Kidney (tissue), 13 donors: ENCODE measurements at regions not wholly inside any gene's neighbourhood (a gene's known extent, or its start where the extent isn't known, plus 50 kb on each side); places are given as distances from the start of the nearest gene placed in this dataset.

ENCODE experiments used
- DNase-seq, 5 donors: peaks; one replicate each; pipeline ENCODE4 v3.0.0-alpha.2; 2013 to 2020
- FAIRE-seq: peaks from 2 replicates; lab custom pipeline; 2012; peaks lifted over from hg19 to GRCh38; lab: Jason Lieb, UNC
- H3K27ac ChIP-seq, 2 donors: one replicate each; pipeline ENCODE4 v1.7.0; 2013; ENCODE audit warnings: low read depth in 2 of 2, low read length in 2 of 2, inconsistent platforms in 1 of 2
- H3K27me3 ChIP-seq: one replicate; pipeline ENCODE4 v1.7.1; 2013; ENCODE audit warnings: low read length, inconsistent platforms; ENCODE audit not compliant: control insufficient read depth, insufficient read depth
- H3K36me3 ChIP-seq, 3 donors: one replicate each; pipeline versions ENCODE4 v1.7.0 to v1.7.1; 2013; ENCODE audit warnings: low read length in 3 of 3, control low read depth in 1 of 3, inconsistent platforms in 1 of 3; ENCODE audit not compliant: insufficient read depth in 3 of 3, control insufficient read depth in 2 of 3
- H3K4me1 ChIP-seq, 3 donors: one replicate each; pipeline versions ENCODE4 v1.7.0 to v1.7.1; 2013; ENCODE audit warnings: low read length in 3 of 3, inconsistent platforms in 1 of 3, low read depth in 1 of 3; ENCODE audit not compliant: control insufficient read depth in 2 of 3, insufficient read depth in 2 of 3
- H3K4me3 ChIP-seq, 3 donors: one replicate each; pipeline versions ENCODE4 v1.7.0 to v1.8.1; 2013; ENCODE audit warnings: low read length in 3 of 3, control low read depth in 1 of 3, inconsistent platforms in 1 of 3
- H3K9ac ChIP-seq, 3 donors: one replicate each; pipeline versions ENCODE4 v1.7.0 to v1.7.1; 2013; ENCODE audit warnings: low read length in 3 of 3, control low read depth in 1 of 3, inconsistent platforms in 1 of 3
- H3K9me3 ChIP-seq, 3 donors: one replicate each; pipeline versions ENCODE4 v1.7.0 to v1.7.1; 2013; ENCODE audit warnings: low read length in 3 of 3, control low read depth in 1 of 3, inconsistent platforms in 1 of 3; ENCODE audit not compliant: control insufficient read depth in 2 of 3, insufficient read depth in 1 of 3
- intact Hi-C: fragments of 100-400 bp; cut with DNase I; formaldehyde crosslinking; loops from one replicate; pipeline ENCODE4 v1.11.1; 2022
- TF ChIP-seq, protein P1 (sequence below): IDR thresholded peaks from 3 replicates; pipeline ENCODE4 v1.5.1; 2012; ENCODE audit warnings: mild to moderate bottlenecking, moderate library complexity, borderline replicate concordance; ENCODE audit not compliant: insufficient read depth; ENCODE audit errors: extremely low read depth
- donor health status: control.
- donor health status: control.
- donor health status: control.
- donor health status: control.
- donor health status: control.
- donor health status: DM: yes; HTN: yes; CAD: no.
- donor health status: Normal renal cell carcinoma (clear cell type).

DNA sequence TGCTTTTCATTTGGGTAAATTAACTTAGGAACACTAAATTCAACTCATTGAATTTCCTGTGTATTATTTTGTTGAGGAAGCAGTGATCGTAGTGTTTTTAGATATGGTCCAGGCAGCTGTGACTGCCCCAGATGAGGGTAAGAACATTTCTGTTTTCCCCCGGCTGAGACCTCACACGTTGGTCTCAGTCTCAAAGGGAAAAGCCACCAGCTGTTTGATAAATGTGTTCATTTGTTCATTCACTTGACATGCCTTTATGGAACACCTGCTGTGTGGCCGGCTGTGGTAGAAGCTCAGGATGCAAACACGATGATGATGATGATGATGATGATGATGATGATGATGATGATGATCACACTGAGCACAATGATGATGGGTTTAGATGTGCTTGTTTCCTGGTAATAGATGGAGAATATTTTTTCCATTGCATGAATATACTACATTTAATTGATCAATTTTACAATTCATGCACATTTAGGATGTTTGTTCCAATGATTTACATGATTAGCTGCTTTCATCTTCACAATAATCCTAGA is 125.6 kb upstream of the ZNF32 start:
- no peak for DNase-seq
- no peaks in the 10 kb centered on the region for H3K4me1 ChIP-seq
- H3K36me3 ChIP-seq = no peaks in the 10 kb centered on the region
- TF ChIP-seq, protein P1, sequence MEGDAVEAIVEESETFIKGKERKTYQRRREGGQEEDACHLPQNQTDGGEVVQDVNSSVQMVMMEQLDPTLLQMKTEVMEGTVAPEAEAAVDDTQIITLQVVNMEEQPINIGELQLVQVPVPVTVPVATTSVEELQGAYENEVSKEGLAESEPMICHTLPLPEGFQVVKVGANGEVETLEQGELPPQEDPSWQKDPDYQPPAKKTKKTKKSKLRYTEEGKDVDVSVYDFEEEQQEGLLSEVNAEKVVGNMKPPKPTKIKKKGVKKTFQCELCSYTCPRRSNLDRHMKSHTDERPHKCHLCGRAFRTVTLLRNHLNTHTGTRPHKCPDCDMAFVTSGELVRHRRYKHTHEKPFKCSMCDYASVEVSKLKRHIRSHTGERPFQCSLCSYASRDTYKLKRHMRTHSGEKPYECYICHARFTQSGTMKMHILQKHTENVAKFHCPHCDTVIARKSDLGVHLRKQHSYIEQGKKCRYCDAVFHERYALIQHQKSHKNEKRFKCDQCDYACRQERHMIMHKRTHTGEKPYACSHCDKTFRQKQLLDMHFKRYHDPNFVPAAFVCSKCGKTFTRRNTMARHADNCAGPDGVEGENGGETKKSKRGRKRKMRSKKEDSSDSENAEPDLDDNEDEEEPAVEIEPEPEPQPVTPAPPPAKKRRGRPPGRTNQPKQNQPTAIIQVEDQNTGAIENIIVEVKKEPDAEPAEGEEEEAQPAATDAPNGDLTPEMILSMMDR = no peak
- intact Hi-C loops = no loop called here
- H3K9ac ChIP-seq = no peak overlapping the region
- no peaks in the 10 kb centered on the region for H3K9me3 ChIP-seq
- no peak for FAIRE-seq
- H3K27ac ChIP-seq = no peak overlapping the region
- H3K4me3 ChIP-seq = no peak overlapping the region
- H3K27me3 ChIP-seq = no peaks in the 10 kb centered on the region

GRCh38 chr10:43773736-43774135 is 125.1 kb upstream of the ZNF32 start:
- Histone ChIP-seq H3K27ac (no peak overlapping the region), H3K4me3 (no peak overlapping the region), H3K27me3 (no peaks in the 10 kb centered on the region), H3K9ac (no peak overlapping the region), H3K36me3 (no peaks in the 10 kb centered on the region), H3K9me3 (no peaks in the 10 kb centered on the region), H3K4me1 (no peaks in the 10 kb centered on the region)
- no peak for FAIRE-seq
- intact Hi-C loops = no loop called here
- TF ChIP-seq, protein P1 = no peak
- no peak for DNase-seq

GRCh38 chr10:43772171-43772570 is 123.5 kb upstream of the ZNF32 start:
- no peaks in the 10 kb centered on the region for H3K36me3 ChIP-seq
- TF ChIP-seq, protein P1 = no peak
- DNase-seq (no peak), FAIRE-seq (no peak)
- peaks cover 0 to 7% (median 0%) of the 10 kb centered on the region in 3 donors for H3K9me3 ChIP-seq
- no peak overlapping the region for H3K4me3 ChIP-seq
- H3K27ac ChIP-seq = no peak overlapping the region
- H3K4me1 ChIP-seq = no peaks in the 10 kb centered on the region
- no peaks in the 10 kb centered on the region for H3K27me3 ChIP-seq
- H3K9ac ChIP-seq = no peak overlapping the region
- intact Hi-C loops = no loop called here

- intact Hi-C loops = no loop called here
- TF ChIP-seq, protein P1 = no peak
- peaks cover 0 to 7% (median 0%) of the 10 kb centered on the region in 3 donors for H3K9me3 ChIP-seq
- FAIRE-seq (no peak), DNase-seq (no peak)
- H3K27ac ChIP-seq = no peak overlapping the region
- H3K36me3 ChIP-seq = no peaks in the 10 kb centered on the region
- no peak overlapping the region for H3K9ac ChIP-seq
- no peaks in the 10 kb centered on the region for H3K27me3 ChIP-seq
- no peaks in the 10 kb centered on the region for H3K4me1 ChIP-seq
- no peak overlapping the region for H3K4me3 ChIP-seq
These were observed 123.0 kb upstream of the ZNF32 start for GRCh38 chr10:43771675-43772074.
